IMR-90 (cell line): ENCODE measurements at regions not wholly inside any gene's neighbourhood (a gene's known extent, or its start where the extent isn't known, plus 50 kb on each side); places are given as distances from the start of the nearest gene placed in this dataset.

Experiments used
- ATAC-seq: fragments of 200-7000 bp; cut with Tn5 transposase; 2 replicates; pipeline ENCODE4 v1.9.1; 2020; ENCODE audit warnings: low read depth, mild to moderate bottlenecking, moderate library complexity
- BruUV-seq: library from RNA; stranded (reverse); fragments of 400-500 nt; replicated peaks from 2 replicates; lab custom pipeline; 2021; lab: Mats Ljungman, UMichigan
- CTCF ChIA-PET: fragments of 300-600 bp; formaldehyde crosslinking; extraction: SDS; loops from one replicate; lab custom pipeline; 2021; ENCODE audit warnings: antibody characterized with exemption; lab: Yijun Ruan, JAX
- POLR2A ChIA-PET: fragments of 300-600 bp; sonication (Branson Sonifier 250); formaldehyde crosslinking; loops from one replicate; lab custom pipeline; 2022; ENCODE audit warnings: antibody characterized with exemption; ENCODE audit not compliant: unreplicated experiment; lab: Charles Lee
- DNase-seq: peaks from one replicate; pipeline ENCODE4 v3.0.0; 2013
- H2AFZ ChIP-seq: replicated peaks from 2 replicates; pipeline ENCODE3; 2013; ENCODE audit warnings: low read length, mild to moderate bottlenecking; ENCODE audit not compliant: poor library complexity
- H2AK5ac ChIP-seq: 2 replicates; pipeline ENCODE4 v1.6.1; 2013; ENCODE audit warnings: low read depth, low read length, inconsistent platforms
- H2AK9ac ChIP-seq: replicated peaks from 2 replicates; pipeline ENCODE3; 2013; ENCODE audit warnings: mild to moderate bottlenecking, low read depth, low read length, moderate library complexity; ENCODE audit not compliant: poor library complexity
- H2BK120ac ChIP-seq: 2 replicates; pipeline ENCODE4 v1.6.1; 2013; ENCODE audit warnings: low read depth, low read length, inconsistent platforms
- H2BK15ac ChIP-seq: 3 replicates; pipeline ENCODE4 v1.6.1; 2013; ENCODE audit warnings: low read depth, low read length, inconsistent platforms
- H2BK20ac ChIP-seq: 2 replicates; pipeline ENCODE4 v1.6.1; 2013; ENCODE audit warnings: low read depth, mild to moderate bottlenecking, inconsistent platforms, low read length, moderate library complexity
- H2BK5ac ChIP-seq: 2 replicates; pipeline ENCODE4 v1.6.1; 2013; ENCODE audit warnings: mild to moderate bottlenecking, low read depth, low read length, inconsistent platforms; ENCODE audit not compliant: poor library complexity, severe bottlenecking
- H3K14ac ChIP-seq: replicated peaks from 2 replicates; pipeline ENCODE4 v1.6.1; 2013; ENCODE audit warnings: low read depth, low read length, inconsistent platforms
- H3K18ac ChIP-seq: 2 replicates; pipeline ENCODE4 v1.6.1; 2013; ENCODE audit warnings: low read depth, low read length, control low read depth
- H3K23ac ChIP-seq: 2 replicates; pipeline ENCODE4 v1.6.1; 2013; ENCODE audit warnings: low read depth, low read length, inconsistent platforms
- H3K27ac ChIP-seq: 2 replicates; pipeline ENCODE4 v1.5.1; 2013; ENCODE audit warnings: mild to moderate bottlenecking, control low read depth, low read length; ENCODE audit not compliant: insufficient read depth
- H3K27me3 ChIP-seq: 2 replicates; pipeline ENCODE4 v1.6.1; 2013; ENCODE audit warnings: low read length; ENCODE audit not compliant: control insufficient read depth, insufficient read depth
- H3K36me3 ChIP-seq: 2 replicates; pipeline ENCODE4 v1.6.1; 2013; ENCODE audit warnings: low read length, mixed read lengths; ENCODE audit not compliant: control insufficient read depth, insufficient read depth
- H3K4ac ChIP-seq: 2 replicates; pipeline ENCODE4 v1.6.1; 2013; ENCODE audit warnings: low read depth, low read length, inconsistent platforms
- H3K4me1 ChIP-seq: 2 replicates; pipeline ENCODE4 v1.6.1; 2013; ENCODE audit warnings: low read length, mixed read lengths; ENCODE audit not compliant: control insufficient read depth, insufficient read depth
- H3K4me2 ChIP-seq: 2 replicates; pipeline ENCODE4 v1.6.1; 2013; ENCODE audit warnings: low read depth, mild to moderate bottlenecking, control low read depth, low read length, moderate library complexity
- H3K4me3 ChIP-seq: 2 replicates; pipeline ENCODE4 v1.5.1; 2013; ENCODE audit warnings: low read depth, mild to moderate bottlenecking, control low read depth, low read length, moderate library complexity; ENCODE audit not compliant: insufficient read depth
- H3K56ac ChIP-seq: 2 replicates; pipeline ENCODE4 v1.6.1; 2013; ENCODE audit warnings: low read length, inconsistent platforms; ENCODE audit not compliant: insufficient read depth; ENCODE audit errors: extremely low read depth
- H3K79me1 ChIP-seq, 2 experiments: 2 replicates each; pipeline ENCODE4 v1.6.1; 2013; ENCODE audit warnings: low read length in 2 of 2, inconsistent platforms in 1 of 2, low read depth in 1 of 2
- H3K9ac ChIP-seq: 2 replicates; pipeline ENCODE4 v1.6.1; 2013; ENCODE audit warnings: low read depth, low read length, control low read depth
- H3K9me1 ChIP-seq: 2 replicates; pipeline ENCODE4 v1.6.1; 2013; ENCODE audit warnings: low read length, inconsistent platforms; ENCODE audit not compliant: insufficient read depth
- H3K9me3 ChIP-seq: 2 replicates; pipeline ENCODE4 v1.6.1; 2013; ENCODE audit warnings: low read length; ENCODE audit not compliant: control insufficient read depth, insufficient read depth
- H4K20me1 ChIP-seq: 2 replicates; pipeline ENCODE4 v1.6.1; 2013; ENCODE audit warnings: low read length, inconsistent platforms; ENCODE audit not compliant: insufficient read depth
- H4K5ac ChIP-seq: 2 replicates; pipeline ENCODE4 v1.6.1; 2013; ENCODE audit warnings: mild to moderate bottlenecking, low read depth, low read length, control low read depth
- H4K8ac ChIP-seq, 2 experiments: 2 replicates each; pipeline ENCODE4 v1.6.1; 2013; ENCODE audit warnings: low read depth in 2 of 2, low read length in 2 of 2, control low read depth in 1 of 2, inconsistent platforms in 1 of 2
- H4K91ac ChIP-seq: 2 replicates; pipeline ENCODE4 v1.6.1; 2013; ENCODE audit warnings: low read depth, low read length, inconsistent platforms; ENCODE audit not compliant: insufficient read depth
- BHLHE40 ChIP-seq: fragments of 150-350 bp; IDR thresholded peaks from 2 replicates; pipeline ENCODE4 v1.6.1; 2016; ENCODE audit warnings: mild to moderate bottlenecking, low read depth, low read length
- CEBPB ChIP-seq: IDR thresholded peaks from 2 replicates; pipeline ENCODE4 v1.6.1; 2012; ENCODE audit warnings: low read depth, low read length, improper control_type of control experiment
- CHD1 ChIP-seq: IDR thresholded peaks from 2 replicates; pipeline ENCODE4 v1.6.1; 2012; ENCODE audit warnings: low read depth, low read length, improper control_type of control experiment
- FOS ChIP-seq: fragments of 150-350 bp; IDR thresholded peaks from 2 replicates; pipeline ENCODE4 v1.6.1; 2016; ENCODE audit warnings: low read depth, low read length
- MAFK ChIP-seq: IDR thresholded peaks from 2 replicates; pipeline ENCODE4 v1.6.1; 2012; ENCODE audit warnings: low read depth, low read length, improper control_type of control experiment
- MAZ ChIP-seq: IDR thresholded peaks from 2 replicates; pipeline ENCODE4 v1.6.1; 2012; ENCODE audit warnings: low read depth, mild to moderate bottlenecking, low read length, improper control_type of control experiment, moderate library complexity, borderline replicate concordance
- MXI1 ChIP-seq: IDR thresholded peaks from 2 replicates; pipeline ENCODE4 v1.6.1; 2012; ENCODE audit warnings: low read depth, mild to moderate bottlenecking, low read length, moderate library complexity, borderline replicate concordance
- NFE2L2 ChIP-seq: fragments of 150-350 bp; IDR thresholded peaks from 2 replicates; pipeline ENCODE4 v1.6.1; 2016; ENCODE audit warnings: low read depth, mild to moderate bottlenecking, low read length
- POLR2A ChIP-seq: IDR thresholded peaks from 2 replicates; pipeline ENCODE4 v1.6.1; 2012; ENCODE audit warnings: mild to moderate bottlenecking, low read depth, low read length
- RAD21 ChIP-seq: IDR thresholded peaks from 2 replicates; pipeline ENCODE4 v1.6.1; 2012; ENCODE audit warnings: low read length, improper control_type of control experiment
- RCOR1 ChIP-seq: IDR thresholded peaks from 2 replicates; pipeline ENCODE4 v1.6.1; 2012; ENCODE audit warnings: mild to moderate bottlenecking, low read length, improper control_type of control experiment; ENCODE audit not compliant: insufficient replicate concordance
- RFX5 ChIP-seq: IDR thresholded peaks from 2 replicates; pipeline ENCODE4 v1.8.0; 2012; ENCODE audit warnings: low read depth, mild to moderate bottlenecking, low read length, moderate library complexity
- SMC3 ChIP-seq: fragments of 150-350 bp; IDR thresholded peaks from 2 replicates; pipeline ENCODE4 v1.6.1; 2016; ENCODE audit warnings: low read depth, mild to moderate bottlenecking, antibody characterized with exemption, low read length, moderate library complexity
- WGBS, 2 experiments: methylation state at CpG; one replicate each; pipeline versions ENCODE4 v1.1.5 to v1.1.7; 2013; ENCODE audit warnings: missing lambda C conversion rate in 2 of 2; ENCODE audit not compliant: insufficient read length in 1 of 2; ENCODE audit errors: extremely low coverage in 2 of 2; 5-methylcytosine and 5-hydroxymethylcytosine counted together
- dilution Hi-C: fragments of 300-500 bp; cut with HindIII; formaldehyde crosslinking; loops from one replicate; pipeline ENCODE4 v1.14.3; 2018; ENCODE audit warnings: low sequenced_read_pairs; ENCODE audit not compliant: unreplicated experiment
- in situ Hi-C: fragments of 300-500 bp; cut with MboI; formaldehyde crosslinking; loops from 3 replicates; pipeline ENCODE4 v1.14.3; 2019; ENCODE audit warnings: low sequenced_read_pairs, inconsistent platforms, mixed read lengths
- intact Hi-C: fragments of 100-400 bp; cut with micrococcal nuclease; formaldehyde crosslinking; loops from 2 replicates; pipeline ENCODE4 v1.10.0; 2022
- TF ChIP-seq, protein P1 (sequence below): fragments of 150-350 bp; IDR thresholded peaks from 2 replicates; pipeline ENCODE4 v1.6.1; 2017; ENCODE audit warnings: mild to moderate bottlenecking, antibody characterized with exemption, low read length, low read depth
- TF ChIP-seq, protein P2 (sequence below): fragments of 150-350 bp; IDR thresholded peaks from 2 replicates; pipeline ENCODE4 v1.6.1; 2016; ENCODE audit warnings: low read depth, mild to moderate bottlenecking, low read length, moderate library complexity, borderline replicate concordance
- TF ChIP-seq, protein P3 (sequence below): conservative IDR thresholded peaks from 2 replicates; pipeline ENCODE4 v1.5.1; 2012; ENCODE audit warnings: mild to moderate bottlenecking, low read depth, low read length, improper control_type of control experiment

DNA sequence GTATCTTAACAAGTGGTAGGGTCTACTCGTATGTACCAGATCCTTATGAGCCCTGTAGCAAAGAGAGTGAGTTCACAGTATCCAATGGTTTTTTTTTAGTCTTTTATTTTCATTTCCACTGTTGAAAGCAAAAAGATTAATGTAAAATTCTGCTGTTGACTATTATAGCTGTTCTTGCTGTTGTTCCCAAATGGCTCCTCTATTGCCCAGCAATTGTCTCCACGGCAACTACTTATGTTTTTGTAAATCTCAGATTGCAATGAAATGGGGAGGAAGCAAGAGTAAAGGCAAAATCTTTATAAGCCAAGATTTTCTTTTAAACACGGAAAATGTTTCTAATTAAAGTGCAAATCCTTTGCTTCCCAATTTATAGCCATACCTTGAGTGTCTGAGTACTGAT, 406.1 kb downstream of the EPM2A start:
- no peak for DNase-seq
- in situ Hi-C loops, result no loop called here
- WGBS, 2 experiments, result no CpG with 5 or more reads among the region's 3 CpGs

More for the DNA sequence above, 406.1 kb downstream of the EPM2A start:
- POLR2A ChIA-PET, result no interaction called here
- Histone ChIP-seq H3K9me1 (no peaks in the 10 kb centered on the region), H3K9ac (no peak overlapping the region), H4K8ac (no peak overlapping the region), H3K27ac (no peak overlapping the region), H4K20me1 (no peaks in the 10 kb centered on the region), H3K36me3 (no peaks in the 10 kb centered on the region), H3K4me3 (no peak overlapping the region), H3K18ac (no peak overlapping the region), H2AK5ac (no peak overlapping the region), H2BK20ac (no peak overlapping the region), H2AK9ac (no peak overlapping the region), H3K4me2 (no peak overlapping the region), H3K4me1 (no peaks in the 10 kb centered on the region), H2BK120ac (no peak overlapping the region), H3K27me3 (peaks cover 2% of the 10 kb centered on the region; the same call in 1 of the 2 replicates), H3K14ac (no peak overlapping the region), H4K5ac (no peak overlapping the region), H2BK5ac (no peak overlapping the region), H2BK15ac (no peak overlapping the region), H4K91ac (no peak overlapping the region), H2AFZ (no peak overlapping the region), H3K79me1 (no peaks in the 10 kb centered on the region), H3K9me3 (no peaks in the 10 kb centered on the region), H3K4ac (no peak overlapping the region), H3K56ac (no peak overlapping the region), H3K23ac (no peak overlapping the region)
- ATAC-seq, result no peak
- dilution Hi-C loops, result no loop called here
- no TSS peak for BruUV-seq
- intact Hi-C loops, result no loop called here
- CTCF ChIA-PET, result interaction anchor here (0.6 to 0.7 kb wide), 2 partner anchors 9 to 11 kb away, joined by 3 read pairs; no protein-coding TSS in a partner anchor
- TF ChIP-seq MAFK (no peak), MAZ (no peak), RFX5 (no peak), CHD1 (no peak), RCOR1 (no peak), RAD21 (no peak), MXI1 (no peak), FOS (no peak), NFE2L2 (no peak), CEBPB (no peak), BHLHE40 (no peak), SMC3 (no peak), POLR2A (no peak)
- TF ChIP-seq, protein P1, sequence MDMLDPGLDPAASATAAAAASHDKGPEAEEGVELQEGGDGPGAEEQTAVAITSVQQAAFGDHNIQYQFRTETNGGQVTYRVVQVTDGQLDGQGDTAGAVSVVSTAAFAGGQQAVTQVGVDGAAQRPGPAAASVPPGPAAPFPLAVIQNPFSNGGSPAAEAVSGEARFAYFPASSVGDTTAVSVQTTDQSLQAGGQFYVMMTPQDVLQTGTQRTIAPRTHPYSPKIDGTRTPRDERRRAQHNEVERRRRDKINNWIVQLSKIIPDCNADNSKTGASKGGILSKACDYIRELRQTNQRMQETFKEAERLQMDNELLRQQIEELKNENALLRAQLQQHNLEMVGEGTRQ, result no peak
- TF ChIP-seq, protein P2, sequence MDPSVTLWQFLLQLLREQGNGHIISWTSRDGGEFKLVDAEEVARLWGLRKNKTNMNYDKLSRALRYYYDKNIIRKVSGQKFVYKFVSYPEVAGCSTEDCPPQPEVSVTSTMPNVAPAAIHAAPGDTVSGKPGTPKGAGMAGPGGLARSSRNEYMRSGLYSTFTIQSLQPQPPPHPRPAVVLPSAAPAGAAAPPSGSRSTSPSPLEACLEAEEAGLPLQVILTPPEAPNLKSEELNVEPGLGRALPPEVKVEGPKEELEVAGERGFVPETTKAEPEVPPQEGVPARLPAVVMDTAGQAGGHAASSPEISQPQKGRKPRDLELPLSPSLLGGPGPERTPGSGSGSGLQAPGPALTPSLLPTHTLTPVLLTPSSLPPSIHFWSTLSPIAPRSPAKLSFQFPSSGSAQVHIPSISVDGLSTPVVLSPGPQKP, result no peak
- TF ChIP-seq, protein P3, sequence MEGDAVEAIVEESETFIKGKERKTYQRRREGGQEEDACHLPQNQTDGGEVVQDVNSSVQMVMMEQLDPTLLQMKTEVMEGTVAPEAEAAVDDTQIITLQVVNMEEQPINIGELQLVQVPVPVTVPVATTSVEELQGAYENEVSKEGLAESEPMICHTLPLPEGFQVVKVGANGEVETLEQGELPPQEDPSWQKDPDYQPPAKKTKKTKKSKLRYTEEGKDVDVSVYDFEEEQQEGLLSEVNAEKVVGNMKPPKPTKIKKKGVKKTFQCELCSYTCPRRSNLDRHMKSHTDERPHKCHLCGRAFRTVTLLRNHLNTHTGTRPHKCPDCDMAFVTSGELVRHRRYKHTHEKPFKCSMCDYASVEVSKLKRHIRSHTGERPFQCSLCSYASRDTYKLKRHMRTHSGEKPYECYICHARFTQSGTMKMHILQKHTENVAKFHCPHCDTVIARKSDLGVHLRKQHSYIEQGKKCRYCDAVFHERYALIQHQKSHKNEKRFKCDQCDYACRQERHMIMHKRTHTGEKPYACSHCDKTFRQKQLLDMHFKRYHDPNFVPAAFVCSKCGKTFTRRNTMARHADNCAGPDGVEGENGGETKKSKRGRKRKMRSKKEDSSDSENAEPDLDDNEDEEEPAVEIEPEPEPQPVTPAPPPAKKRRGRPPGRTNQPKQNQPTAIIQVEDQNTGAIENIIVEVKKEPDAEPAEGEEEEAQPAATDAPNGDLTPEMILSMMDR, result no peak
